ENCODE measurements at regions not wholly inside any gene's neighbourhood (a gene's known extent, or its start where the extent isn't known, plus 50 kb on each side); places are given as distances from the start of the nearest gene placed in this dataset.
A peak's percentile ranks its signal among the peaks of the same experiment; 100 is the strongest.
"Not testable (repeated sequence)": the region's sequence is repeated elsewhere in the genome, so short reads cannot be mapped to it uniquely, and the experiment has no call there.

- DNase-seq, result no peak
- Histone ChIP-seq H3K4me1 (no peaks in the 10 kb centered on the region), H3K9me3 (no peaks in the 10 kb centered on the region), H3K4me3 (no peak overlapping the region), H3K27ac (no peak overlapping the region), H3K27me3 (ENCODE audit: low read depth) (no peaks in the 10 kb centered on the region), H3K36me3 (no peaks in the 10 kb centered on the region)
- intact Hi-C loops (cut with DNase I), result no loop called here
- ATAC-seq, result no peak
- TF ChIP-seq, protein P1, sequence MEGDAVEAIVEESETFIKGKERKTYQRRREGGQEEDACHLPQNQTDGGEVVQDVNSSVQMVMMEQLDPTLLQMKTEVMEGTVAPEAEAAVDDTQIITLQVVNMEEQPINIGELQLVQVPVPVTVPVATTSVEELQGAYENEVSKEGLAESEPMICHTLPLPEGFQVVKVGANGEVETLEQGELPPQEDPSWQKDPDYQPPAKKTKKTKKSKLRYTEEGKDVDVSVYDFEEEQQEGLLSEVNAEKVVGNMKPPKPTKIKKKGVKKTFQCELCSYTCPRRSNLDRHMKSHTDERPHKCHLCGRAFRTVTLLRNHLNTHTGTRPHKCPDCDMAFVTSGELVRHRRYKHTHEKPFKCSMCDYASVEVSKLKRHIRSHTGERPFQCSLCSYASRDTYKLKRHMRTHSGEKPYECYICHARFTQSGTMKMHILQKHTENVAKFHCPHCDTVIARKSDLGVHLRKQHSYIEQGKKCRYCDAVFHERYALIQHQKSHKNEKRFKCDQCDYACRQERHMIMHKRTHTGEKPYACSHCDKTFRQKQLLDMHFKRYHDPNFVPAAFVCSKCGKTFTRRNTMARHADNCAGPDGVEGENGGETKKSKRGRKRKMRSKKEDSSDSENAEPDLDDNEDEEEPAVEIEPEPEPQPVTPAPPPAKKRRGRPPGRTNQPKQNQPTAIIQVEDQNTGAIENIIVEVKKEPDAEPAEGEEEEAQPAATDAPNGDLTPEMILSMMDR (IDR thresholded peaks at IDR 0.05), result no peak
These were observed 982.3 kb downstream of the ADGRL2 start for GRCh38 chr1:82783044-82783443.

DNA sequence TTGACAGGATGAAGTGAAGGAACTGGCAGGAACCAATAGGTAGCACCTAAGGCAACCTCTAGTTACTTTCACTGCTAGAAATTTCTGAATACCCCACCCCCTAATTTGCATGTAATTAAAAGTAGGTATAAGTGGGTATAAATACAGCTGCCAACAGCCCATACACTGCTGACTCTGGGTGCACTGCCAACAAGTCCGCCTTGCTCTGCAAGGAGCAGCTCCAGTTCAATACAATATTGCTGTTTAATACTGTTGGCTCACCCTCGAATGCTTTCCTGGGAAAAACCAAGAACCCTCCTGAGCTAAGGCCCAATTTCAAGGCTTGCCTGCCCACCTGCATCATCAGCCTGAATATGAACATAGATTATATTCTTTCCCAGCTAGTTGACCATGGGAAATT is 981.9 kb downstream of the ADGRL2 start:
- Histone ChIP-seq H3K4me1 (no peaks in the 10 kb centered on the region), H3K27ac (no peak overlapping the region), H3K4me3 (no peak overlapping the region), H3K9me3 (no peaks in the 10 kb centered on the region), H3K36me3 (no peaks in the 10 kb centered on the region), H3K27me3 (ENCODE audit: low read depth) (no peaks in the 10 kb centered on the region)
- ATAC-seq (no peak), DNase-seq (no peak)
- TF ChIP-seq, protein P1 (IDR thresholded peaks at IDR 0.05), result no peak
- intact Hi-C loops (cut with DNase I), result no loop called here

DNA sequence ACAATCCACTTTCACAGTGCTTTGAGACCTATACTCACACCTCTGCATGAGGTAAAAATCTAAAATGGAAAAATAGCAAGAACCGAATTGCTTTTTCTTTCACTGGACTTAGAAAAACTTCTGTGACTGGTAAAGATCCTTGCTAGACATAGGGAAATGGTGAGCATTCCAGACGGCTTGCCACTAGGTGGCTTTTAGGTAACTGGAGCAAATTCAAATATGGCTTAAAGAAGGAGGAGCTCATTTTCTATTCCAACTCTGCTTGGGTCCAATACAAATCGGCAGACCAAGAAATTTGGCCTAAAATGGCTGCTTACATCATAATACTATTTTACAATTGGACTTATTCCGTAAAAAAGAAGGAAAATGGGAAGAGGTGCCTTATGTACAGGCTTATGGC is 977.9 kb downstream of the ADGRL2 start:
- no peaks in the 10 kb centered on the region for H3K4me1 ChIP-seq

DNA sequence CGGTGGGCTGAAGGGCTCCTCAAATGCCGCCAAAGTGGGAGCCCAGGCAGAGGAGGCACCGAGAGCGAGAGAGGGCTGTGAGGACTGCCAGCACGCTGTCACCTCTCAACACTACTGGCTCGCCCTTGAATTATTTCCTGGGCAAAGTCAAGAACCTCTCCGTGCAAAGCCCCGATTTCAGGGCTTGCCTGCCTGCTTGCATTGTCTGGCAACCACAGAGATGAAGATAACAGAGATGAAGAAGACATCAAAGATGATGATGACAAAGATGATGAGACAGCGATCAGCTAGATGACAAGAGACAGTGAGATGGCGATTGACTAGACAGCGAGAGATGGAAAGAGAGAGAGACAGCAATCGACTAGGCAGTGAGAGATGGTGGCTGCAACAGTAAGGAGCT is 976.5 kb downstream of the ADGRL2 start:
- no peaks in the 10 kb centered on the region for H3K4me1 ChIP-seq
- H3K27ac ChIP-seq, result no peak overlapping the region
- no peaks in the 10 kb centered on the region for H3K36me3 ChIP-seq
- H3K27me3 ChIP-seq (ENCODE audit: low read depth), result no peaks in the 10 kb centered on the region
- ATAC-seq (no peak), DNase-seq (no peak)
- no peaks in the 10 kb centered on the region for H3K9me3 ChIP-seq
- intact Hi-C loops (cut with DNase I), result no loop called here
- no peak overlapping the region for H3K4me3 ChIP-seq
- TF ChIP-seq, protein P1 (IDR thresholded peaks at IDR 0.05), result no peak

More for the DNA sequence above, 977.9 kb downstream of the ADGRL2 start:
- Histone ChIP-seq H3K36me3 (no peaks in the 10 kb centered on the region), H3K27ac (no peak overlapping the region), H3K9me3 (no peaks in the 10 kb centered on the region), H3K4me3 (no peak overlapping the region), H3K27me3 (ENCODE audit: low read depth) (no peaks in the 10 kb centered on the region)
- no peak for DNase-seq
- TF ChIP-seq, protein P1 (IDR thresholded peaks at IDR 0.05), result no peak
- ATAC-seq, result no peak
- intact Hi-C loops (cut with DNase I), result no loop called here

DNA sequence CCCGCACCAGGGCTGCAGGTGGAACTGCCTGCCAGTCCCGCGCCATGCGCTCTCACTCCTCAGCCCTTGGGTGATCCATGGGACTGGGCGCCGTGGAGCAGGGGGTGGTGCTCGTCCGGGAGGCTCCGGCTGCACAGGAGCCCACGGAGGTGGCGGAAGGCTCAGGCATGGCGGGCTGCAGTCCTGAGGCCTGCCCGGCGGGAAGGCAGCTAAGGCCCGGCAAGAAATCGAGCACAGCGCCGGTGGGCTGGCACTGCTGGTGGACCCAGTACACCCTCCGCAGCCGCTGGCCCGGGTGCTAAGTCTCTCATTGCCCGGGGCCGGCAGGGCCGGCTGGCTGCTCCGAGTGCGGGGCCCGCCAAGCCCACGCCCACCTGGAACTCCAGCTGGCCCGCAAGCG is 976.0 kb downstream of the ADGRL2 start:
- ATAC-seq; H3K27ac ChIP-seq; intact Hi-C loops (cut with DNase I); H3K36me3 ChIP-seq; DNase-seq; H3K4me1 ChIP-seq; H3K27me3 ChIP-seq (ENCODE audit: low read depth); H3K4me3 ChIP-seq; H3K9me3 ChIP-seq: not testable (repeated sequence)

DNA sequence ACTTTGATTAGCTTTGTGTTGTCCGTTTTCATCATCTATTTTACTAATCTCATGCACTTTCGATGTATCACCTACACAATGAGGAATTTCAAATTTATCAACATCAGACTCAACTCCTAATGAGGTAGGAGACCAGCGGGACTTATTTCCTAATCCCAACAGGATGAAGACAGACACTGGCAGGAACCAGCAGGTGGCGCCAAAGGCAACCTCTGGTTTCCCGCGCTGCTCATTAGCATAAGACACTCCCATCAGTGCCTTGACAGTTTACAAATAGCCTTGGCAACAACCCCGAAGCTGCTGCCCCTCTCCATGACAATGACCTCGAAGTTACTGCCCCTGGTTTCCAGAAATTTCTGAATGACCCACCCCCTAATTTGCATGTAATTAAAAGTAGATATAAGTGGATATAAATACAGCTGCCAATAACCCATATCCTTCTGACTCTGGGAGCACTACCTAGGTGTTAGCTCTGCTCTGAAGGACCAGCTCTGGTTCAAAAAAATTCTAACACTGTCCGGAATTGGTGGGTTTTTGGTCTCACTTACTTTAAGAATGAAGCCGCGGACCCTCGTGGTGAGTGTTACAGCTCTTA is 974.8 kb downstream of the ADGRL2 start:
- intact Hi-C loops (cut with DNase I), result no loop called here
- no peaks in the 10 kb centered on the region for H3K4me1 ChIP-seq
- no peaks in the 10 kb centered on the region for H3K36me3 ChIP-seq
- H3K27ac ChIP-seq, result no peak overlapping the region
- no peaks in the 10 kb centered on the region for H3K27me3 ChIP-seq (ENCODE audit: low read depth)
- no peaks in the 10 kb centered on the region for H3K9me3 ChIP-seq
- ATAC-seq, result peak; percentile 30 to 53
- DNase-seq, result peak; percentile 52
- TF ChIP-seq, protein P1 (IDR thresholded peaks at IDR 0.05), result peak; percentile 46
- H3K4me3 ChIP-seq, result no peak overlapping the region
